H9 (cell line): ENCODE measurements at regions not wholly inside any gene's neighbourhood (a gene's known extent, or its start where the extent isn't known, plus 50 kb on each side); places are given as distances from the start of the nearest gene placed in this dataset.

ENCODE experiments used
- DNase-seq: peaks from one replicate; pipeline ENCODE4 v3.0.0-alpha.2; 2017
- H2AFZ ChIP-seq: one replicate; pipeline ENCODE4 v1.6.1; 2013; ENCODE audit warnings: mild to moderate bottlenecking, low read length, control low read depth, moderate library complexity
- H2AK5ac ChIP-seq: 2 replicates; pipeline ENCODE4 v1.6.1; 2013; ENCODE audit warnings: low read length, control low read depth, mixed read lengths; ENCODE audit not compliant: insufficient read length
- H2BK120ac ChIP-seq: one replicate; pipeline ENCODE4 v1.6.1; 2013; ENCODE audit warnings: low read depth, mild to moderate bottlenecking, low read length, control low read depth, inconsistent platforms; ENCODE audit not compliant: poor library complexity, severe bottlenecking
- H2BK12ac ChIP-seq: 2 replicates; pipeline ENCODE4 v1.6.1; 2013; ENCODE audit warnings: low read length, control low read depth, mixed read lengths, low read depth; ENCODE audit not compliant: insufficient read length
- H2BK15ac ChIP-seq: 2 replicates; pipeline ENCODE4 v1.6.1; 2013; ENCODE audit warnings: low read depth, low read length, control low read depth
- H2BK20ac ChIP-seq: one replicate; pipeline ENCODE4 v1.6.1; 2013; ENCODE audit warnings: low read depth, mild to moderate bottlenecking, low read length, control low read depth, inconsistent platforms; ENCODE audit not compliant: poor library complexity, severe bottlenecking
- H2BK5ac ChIP-seq: 2 replicates; pipeline ENCODE4 v1.6.1; 2013; ENCODE audit warnings: low read length, control low read depth, mixed read lengths; ENCODE audit not compliant: insufficient read length
- H3K14ac ChIP-seq: 2 replicates; pipeline ENCODE4 v1.6.1; 2013; ENCODE audit warnings: low read length, control low read depth; ENCODE audit not compliant: insufficient read depth
- H3K18ac ChIP-seq: 2 replicates; pipeline ENCODE4 v1.6.1; 2013; ENCODE audit warnings: low read depth, mild to moderate bottlenecking, mixed read lengths, low read length, control low read depth; ENCODE audit not compliant: insufficient read length
- H3K23ac ChIP-seq: 2 replicates; pipeline ENCODE4 v1.6.1; 2013; ENCODE audit warnings: low read length, control low read depth, mixed read lengths, low read depth; ENCODE audit not compliant: insufficient read length
- H3K23me2 ChIP-seq: 2 replicates; pipeline ENCODE4 v1.6.1; 2013; ENCODE audit warnings: low read depth, mild to moderate bottlenecking, mixed read lengths, low read length, control low read depth; ENCODE audit not compliant: insufficient read length, poor library complexity, severe bottlenecking
- H3K27ac ChIP-seq: 2 replicates; pipeline ENCODE4 v1.5.1; 2013; ENCODE audit warnings: low read length, control low read depth, mixed read lengths, low read depth; ENCODE audit not compliant: insufficient read length
- H3K27me3 ChIP-seq: 2 replicates; pipeline ENCODE4 v1.6.1; 2013; ENCODE audit warnings: low read length, control low read depth, inconsistent platforms; ENCODE audit not compliant: insufficient read depth
- H3K4ac ChIP-seq: 2 replicates; pipeline ENCODE4 v1.6.1; 2013; ENCODE audit warnings: low read depth, mild to moderate bottlenecking, control low read depth, inconsistent platforms, low read length, moderate library complexity
- H3K4me1 ChIP-seq: 2 replicates; pipeline ENCODE4 v1.6.1; 2013; ENCODE audit warnings: low read length, control low read depth, inconsistent platforms; ENCODE audit not compliant: insufficient read depth
- H3K4me2 ChIP-seq: 2 replicates; pipeline ENCODE4 v1.6.1; 2013; ENCODE audit warnings: low read length, control low read depth, mixed read lengths; ENCODE audit not compliant: insufficient read length, insufficient read depth
- H3K56ac ChIP-seq: 2 replicates; pipeline ENCODE4 v1.6.1; 2013; ENCODE audit warnings: low read depth, mild to moderate bottlenecking, mixed read lengths, low read length, control low read depth; ENCODE audit not compliant: insufficient read length
- H3K79me1 ChIP-seq: 2 replicates; pipeline ENCODE4 v1.6.1; 2013; ENCODE audit warnings: low read depth, mild to moderate bottlenecking, moderate library complexity, low read length, control low read depth, inconsistent platforms; ENCODE audit not compliant: insufficient read depth, poor library complexity, severe bottlenecking
- H3K79me2 ChIP-seq: 2 replicates; pipeline ENCODE4 v1.6.1; 2013; ENCODE audit warnings: low read length, control low read depth, inconsistent platforms; ENCODE audit not compliant: insufficient read depth
- H3K9ac ChIP-seq: 2 replicates; pipeline ENCODE4 v1.6.1; 2013; ENCODE audit warnings: low read length, control low read depth, mixed read lengths; ENCODE audit not compliant: insufficient read length; ENCODE audit errors: extremely low read depth
- H3K9me3 ChIP-seq: one replicate; pipeline ENCODE4 v1.6.1; 2013; ENCODE audit warnings: low read depth, low read length, inconsistent platforms; ENCODE audit not compliant: control insufficient read depth
- H3T11ph ChIP-seq: one replicate; pipeline ENCODE4 v1.6.1; 2013; ENCODE audit warnings: mild to moderate bottlenecking, low read length, control low read depth, inconsistent platforms
- H4K20me1 ChIP-seq: one replicate; pipeline ENCODE4 v1.6.1; 2013; ENCODE audit not compliant: control insufficient read depth, insufficient read length, insufficient read depth
- H4K5ac ChIP-seq: 2 replicates; pipeline ENCODE4 v1.6.1; 2013; ENCODE audit warnings: low read depth, mild to moderate bottlenecking, mixed read lengths, low read length, control low read depth; ENCODE audit not compliant: insufficient read length
- H4K8ac ChIP-seq: replicated peaks from 2 replicates; pipeline ENCODE4 v1.6.1; 2013; ENCODE audit warnings: low read length, control low read depth, mixed read lengths, low read depth; ENCODE audit not compliant: insufficient read length
- H4K91ac ChIP-seq: 2 replicates; pipeline ENCODE4 v1.6.1; 2013; ENCODE audit warnings: low read depth, mild to moderate bottlenecking, moderate library complexity, mixed read lengths, low read length, control low read depth; ENCODE audit not compliant: insufficient read length
- H3K27ac Mint-ChIP-seq, 3 experiments: 2 replicates in 2 of 3; 3 replicates in 1 of 3; pipeline ENCODE4 v1.8.0; 2020 to 2021; ENCODE audit warnings: mixed read lengths in 3 of 3, mild to moderate bottlenecking in 1 of 3, moderate library complexity in 1 of 3
- H3K27me3 Mint-ChIP-seq: 2 replicates; pipeline ENCODE4 v1.8.0; 2021; ENCODE audit warnings: low read depth, mild to moderate bottlenecking, moderate library complexity, mixed read lengths
- H3K36me3 Mint-ChIP-seq, 3 experiments: 2 replicates in 2 of 3; 3 replicates in 1 of 3; pipeline ENCODE4 v1.8.0; 2020 to 2021; ENCODE audit warnings: low read depth in 3 of 3, mixed read lengths in 3 of 3; ENCODE audit not compliant: insufficient read depth in 1 of 3
- H3K4me1 Mint-ChIP-seq, 2 experiments: 2 replicates each; pipeline ENCODE4 v1.8.0; 2020; ENCODE audit warnings: mixed read lengths in 2 of 2
- H3K4me3 Mint-ChIP-seq, 2 experiments: 2 replicates in 1 of 2; 3 replicates in 1 of 2; pipeline ENCODE4 v1.8.0; 2020 to 2021; ENCODE audit warnings: mild to moderate bottlenecking in 2 of 2, mixed read lengths in 2 of 2, moderate library complexity in 1 of 2
- H3K9me3 Mint-ChIP-seq, 2 experiments: 2 replicates in 1 of 2; 3 replicates in 1 of 2; pipeline ENCODE4 v1.8.0; 2020; ENCODE audit warnings: mild to moderate bottlenecking in 2 of 2, mixed read lengths in 2 of 2, moderate library complexity in 1 of 2
- CTCF ChIP-seq: fragments of 200-600 bp; sonication (generic); conservative IDR thresholded peaks from 3 replicates; pipeline ENCODE4 v1.8.0; 2021; ENCODE audit warnings: antibody characterized with exemption, mild to moderate bottlenecking
- WGBS: extraction: QIAGEN DNeasy Blood & Tissue Kit; methylation state at CpG from one replicate; pipeline ENCODE4 v1.1.7; 2013; ENCODE audit warnings: missing lambda C conversion rate, low lambda C conversion rate, mixed read lengths; ENCODE audit not compliant: insufficient read length; ENCODE audit errors: extremely low coverage; 5-methylcytosine and 5-hydroxymethylcytosine counted together

- Mint-ChIP-seq H3K36me3 (no peaks in the 10 kb centered on the region), H3K27me3 (peaks cover 7% of the 10 kb centered on the region), H3K4me3 (no peak overlapping the region), H3K4me1 (peaks cover 3 to 5% of the 10 kb centered on the region in 2 experiments; a peak in 2 of 4 replicates), H3K9me3 (no peaks in the 10 kb centered on the region; a peak in 2 of 5 replicates), H3K27ac (no peak overlapping the region)
- H4K8ac ChIP-seq, result no peak overlapping the region
- H4K5ac ChIP-seq, result no peak overlapping the region
- H2BK12ac ChIP-seq, result no peak overlapping the region
- no peaks in the 10 kb centered on the region for H3K79me1 ChIP-seq
- H3K9me3 ChIP-seq, result no peaks in the 10 kb centered on the region
- no peak overlapping the region for H3K56ac ChIP-seq
- no peak overlapping the region for H2AK5ac ChIP-seq
- no peak overlapping the region for H2BK5ac ChIP-seq
- no peak overlapping the region for H3K9ac ChIP-seq
- no peak overlapping the region for H3T11ph ChIP-seq
- no peak overlapping the region for H4K91ac ChIP-seq
- no peak overlapping the region for H2AFZ ChIP-seq
- H3K4me1 ChIP-seq, result no peaks in the 10 kb centered on the region
- no peak overlapping the region for H2BK20ac ChIP-seq
- no peaks in the 10 kb centered on the region for H3K27me3 ChIP-seq
- no peak overlapping the region for H3K4me2 ChIP-seq
- H2BK15ac ChIP-seq, result no peak overlapping the region
- no peaks in the 10 kb centered on the region for H3K23me2 ChIP-seq
- no peak overlapping the region for H3K14ac ChIP-seq
- WGBS, result no CpG with 5 or more reads among the region's 2 CpGs
- no peak overlapping the region for H2BK120ac ChIP-seq
- no peak overlapping the region for H3K4ac ChIP-seq
- no peaks in the 10 kb centered on the region for H4K20me1 ChIP-seq
- H3K79me2 ChIP-seq, result no peaks in the 10 kb centered on the region
- TF ChIP-seq CTCF, result no peak
- DNase-seq, result no peak
- no peak overlapping the region for H3K23ac ChIP-seq
- H3K27ac ChIP-seq, result no peak overlapping the region
- no peak overlapping the region for H3K18ac ChIP-seq
Measured at GRCh38 chr6:74480561-74480960, 725.3 kb downstream of the COL12A1 start.
